Stimulated activated CD4-positive, alpha-beta T cell treated with anti-CD3 and anti-CD28 coated beads, Interleukin-4, amount 100 ng/mL, for 48 hours (primary cell): ENCODE measurements at regions not wholly inside any gene's neighbourhood (a gene's known extent, or its start where the extent isn't known, plus 50 kb on each side); places are given as distances from the start of the nearest gene placed in this dataset.

Experiments used
- DNase-seq, 2 donors: peaks; one replicate each; pipeline ENCODE4 v3.0.0-alpha.2; 2020; ENCODE audit warnings: low read depth in 2 of 2

DNA sequence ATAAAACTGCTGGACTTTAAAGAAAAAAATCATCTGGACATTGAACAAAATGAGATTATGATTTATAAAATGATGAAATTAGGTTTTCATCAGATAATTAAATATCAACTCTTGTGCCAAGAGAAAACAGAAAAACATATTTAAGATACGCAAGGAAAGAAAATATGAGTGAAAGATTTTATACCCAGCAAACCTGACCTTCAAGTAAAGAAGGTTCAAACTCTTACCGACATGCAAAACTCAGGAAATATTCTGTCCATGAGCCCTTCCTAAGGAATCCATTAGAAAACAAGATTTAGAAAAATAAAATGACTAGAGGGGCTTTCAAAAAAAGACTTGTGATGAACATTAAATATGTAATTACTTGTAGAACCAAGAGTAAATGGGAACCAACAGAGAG, 257.2 kb upstream of the ARID1B start:
- no peak for DNase-seq

DNA sequence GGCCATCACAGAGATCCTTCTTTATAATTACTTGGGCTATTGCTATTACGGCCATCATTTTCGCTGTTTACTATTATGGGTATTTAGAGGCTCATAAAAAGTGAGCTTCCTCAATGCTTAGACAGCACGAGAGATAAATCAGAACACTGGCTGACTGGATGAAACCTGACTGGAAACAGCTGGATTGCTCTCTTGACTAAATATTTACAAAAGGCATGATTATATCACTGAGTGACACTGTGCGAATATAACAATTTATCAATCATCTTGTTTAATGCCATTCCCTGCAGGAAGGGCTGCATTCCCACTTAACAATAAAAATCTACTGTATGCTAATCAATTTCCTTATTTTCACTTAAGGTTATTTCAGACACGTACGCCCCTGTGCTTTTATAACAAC, 260.1 kb upstream of the ARID1B start:
- no peak for DNase-seq

DNA sequence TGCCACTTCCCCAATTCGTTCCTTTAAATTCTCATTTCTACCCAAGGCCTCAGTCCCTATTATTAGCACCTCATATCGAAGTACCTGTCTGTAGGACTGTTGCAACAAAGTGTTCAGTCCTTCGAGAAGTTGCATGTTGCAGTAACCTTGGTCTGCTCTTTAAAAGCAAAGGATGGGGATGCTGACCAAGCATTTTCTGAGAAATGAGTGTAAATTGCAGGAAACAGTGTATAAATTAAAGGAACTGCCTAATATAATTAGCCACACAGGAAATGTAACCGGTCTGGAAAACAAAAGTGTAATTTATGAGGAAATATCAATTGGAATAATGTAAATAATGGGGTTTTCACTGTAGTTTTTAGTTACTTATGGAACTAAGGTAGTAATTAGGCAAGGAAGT, 261.9 kb upstream of the ARID1B start:
- DNase-seq: no peak

DNA sequence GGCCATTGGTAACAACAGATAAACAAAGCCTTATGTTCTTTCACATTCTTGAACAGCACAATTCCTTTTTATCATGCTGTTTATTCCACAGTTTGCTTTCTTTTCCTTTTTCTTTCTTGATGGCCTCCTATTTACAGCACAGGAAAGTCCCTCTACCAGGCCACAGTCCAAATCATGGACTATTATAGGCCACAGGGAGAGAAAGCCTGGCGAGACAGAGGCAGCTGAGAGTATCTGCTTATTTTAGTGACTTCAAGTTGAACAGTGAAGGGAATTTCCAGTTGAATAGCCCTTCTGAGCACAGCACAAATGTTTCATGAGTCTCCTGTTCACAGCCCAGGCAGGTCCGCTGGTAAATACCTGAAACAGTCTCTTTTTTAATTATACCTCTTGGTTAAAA, 263.7 kb upstream of the ARID1B start:
- no peak for DNase-seq

DNA sequence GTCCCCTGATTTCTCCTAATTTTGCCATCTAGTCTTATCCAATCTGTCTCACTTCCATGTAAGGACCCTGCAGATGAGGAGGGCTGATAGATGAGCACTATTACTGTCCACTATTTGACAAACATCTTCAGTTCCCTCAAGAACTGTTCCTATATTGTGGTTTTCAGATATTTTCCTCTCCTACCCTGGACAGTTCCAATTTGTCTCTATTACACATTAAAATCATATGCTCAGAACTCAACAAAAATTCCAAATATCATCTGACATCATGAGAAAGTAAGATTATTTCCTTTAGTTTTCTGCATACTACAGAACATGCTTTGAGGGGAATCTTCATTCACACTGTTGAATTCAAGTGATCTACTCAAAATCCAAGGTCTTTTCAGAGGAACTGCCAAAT, 265.6 kb upstream of the ARID1B start:
- no peak for DNase-seq

DNA sequence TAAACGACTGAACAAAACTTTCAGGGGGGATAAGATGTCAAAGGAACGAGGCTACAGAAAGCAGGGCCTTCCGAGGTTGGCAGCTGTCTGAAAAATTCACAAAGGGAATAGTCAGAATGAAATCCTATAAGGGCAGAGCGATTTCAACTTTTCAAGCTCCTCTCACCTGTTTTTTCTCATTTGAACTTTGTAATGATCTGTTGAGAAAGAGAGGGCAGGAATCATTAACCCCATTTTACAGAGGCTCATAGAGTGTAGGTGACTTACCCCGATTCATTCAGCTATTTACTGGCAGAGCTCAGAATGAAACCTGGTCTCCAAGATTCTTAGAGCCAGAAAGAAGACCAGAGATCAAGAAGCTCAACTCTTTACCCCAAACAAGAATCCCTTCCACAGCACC, 266.1 kb upstream of the ARID1B start:
- no peak for DNase-seq

DNA sequence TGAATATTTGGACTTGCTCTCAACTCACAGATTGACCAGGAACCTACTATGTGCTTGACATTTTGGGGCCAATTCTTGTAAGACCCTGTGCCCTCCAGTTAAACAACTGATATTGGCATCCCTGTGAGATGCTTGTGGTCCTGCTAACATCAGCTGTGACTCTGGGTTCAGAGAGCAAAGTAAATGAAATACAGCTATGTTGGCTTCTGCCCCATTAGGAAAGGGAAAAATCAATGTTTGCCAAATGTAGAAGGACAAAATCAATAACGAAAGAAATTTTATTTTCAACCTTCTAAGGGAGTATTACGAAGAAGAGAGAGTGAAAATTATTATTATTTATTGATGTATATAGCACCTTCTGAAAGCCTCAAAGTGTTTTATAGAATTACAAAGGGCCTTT, 266.9 kb upstream of the ARID1B start:
- DNase-seq: no peak

DNA sequence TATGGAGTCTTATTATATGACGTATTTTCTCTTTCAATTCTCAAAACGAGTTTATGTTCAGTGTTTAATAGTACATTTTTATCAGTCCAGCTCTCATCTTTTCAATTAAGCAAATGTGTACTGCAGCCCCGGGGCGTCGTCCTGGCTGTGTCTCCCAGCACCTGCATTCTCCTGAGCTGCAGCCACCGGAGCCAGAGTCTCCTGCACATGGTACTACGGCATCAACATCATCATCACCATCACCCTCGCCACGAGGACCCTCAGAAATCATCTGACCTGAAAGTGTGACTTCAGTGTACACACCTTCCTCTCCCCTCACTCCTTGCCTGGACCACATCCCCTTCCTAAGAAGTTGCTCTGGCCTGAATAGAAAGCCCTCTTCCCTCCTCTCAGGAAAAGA, 267.7 kb upstream of the ARID1B start:
- DNase-seq: no peak

DNA sequence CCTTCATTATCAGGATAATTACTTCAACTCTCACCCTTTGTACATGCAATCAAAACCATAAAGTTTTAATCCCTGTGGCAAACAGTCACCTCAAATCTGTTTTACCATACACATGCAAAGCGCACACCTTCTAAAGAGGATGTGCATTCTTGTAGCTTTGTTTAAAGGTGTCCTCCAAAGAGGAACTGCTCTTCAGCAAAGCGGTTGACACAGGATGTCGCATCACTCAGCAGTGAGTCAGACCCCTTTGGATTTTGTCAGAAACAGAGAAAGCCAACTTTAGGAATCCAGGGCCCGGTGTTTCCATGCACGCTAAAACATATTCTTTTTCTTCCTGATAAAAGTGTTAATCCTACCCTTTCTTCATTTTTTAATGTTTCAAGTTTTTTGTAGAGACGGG, 268.3 kb upstream of the ARID1B start:
- DNase-seq: no peak

DNA sequence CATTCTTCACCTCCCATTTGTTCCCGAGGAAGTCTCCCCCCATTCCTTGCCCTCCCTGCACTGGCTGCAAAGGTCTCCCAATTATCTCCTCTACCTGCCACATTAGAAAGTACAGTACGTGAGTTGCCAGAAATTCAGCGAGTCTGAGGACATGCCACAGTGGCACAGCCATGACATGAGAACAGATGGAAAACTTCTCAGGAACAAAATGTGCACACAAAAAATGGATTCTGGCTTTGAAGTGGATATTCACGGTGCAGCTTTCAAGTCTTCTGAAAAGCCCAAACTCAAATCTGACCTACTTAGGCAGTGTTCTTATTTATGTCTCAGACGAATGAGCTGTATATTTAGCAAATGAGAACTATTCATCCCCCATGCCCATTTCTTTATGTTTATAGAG, 269.1 kb upstream of the ARID1B start:
- DNase-seq: no peak

DNA sequence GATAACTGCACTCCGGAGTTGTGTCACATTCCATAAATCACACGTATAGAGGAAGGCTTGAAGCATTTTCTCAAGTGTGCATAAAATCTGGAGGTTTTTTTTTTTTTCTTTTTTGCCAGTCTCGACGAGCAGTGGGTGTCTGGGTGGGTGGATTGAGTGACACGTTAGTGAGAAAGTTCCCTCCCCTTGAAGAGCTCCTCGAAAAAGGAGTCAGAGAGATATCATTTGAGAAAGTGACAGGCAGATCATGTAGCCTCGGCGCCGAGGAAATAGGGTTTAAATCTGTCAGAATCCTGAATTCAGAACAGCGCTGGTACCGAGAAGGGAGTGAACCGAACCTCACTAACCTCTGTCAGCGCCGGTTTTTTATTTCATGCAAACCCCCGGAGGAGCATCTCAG, 269.5 kb upstream of the ARID1B start:
- DNase-seq: no peak

DNA sequence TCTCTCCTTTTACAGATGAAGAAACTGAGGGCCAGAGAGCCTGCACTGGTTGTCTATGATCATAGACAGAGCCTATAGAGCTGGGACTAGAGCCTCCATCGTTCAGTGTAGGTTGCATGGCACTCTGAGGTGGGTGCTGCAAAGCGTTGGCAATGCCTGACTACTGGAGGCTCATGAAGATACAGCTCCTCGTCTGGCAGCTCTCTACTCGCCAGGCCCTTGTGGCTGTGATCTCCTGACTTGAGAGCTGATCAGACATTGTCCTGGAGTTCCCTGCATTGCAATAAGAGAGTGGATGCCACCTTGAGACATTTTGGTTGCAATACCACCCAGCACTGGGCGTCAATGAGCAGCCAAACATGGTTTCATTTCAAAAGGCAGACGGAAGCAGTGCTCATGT, 270.1 kb upstream of the ARID1B start:
- no peak for DNase-seq

DNA sequence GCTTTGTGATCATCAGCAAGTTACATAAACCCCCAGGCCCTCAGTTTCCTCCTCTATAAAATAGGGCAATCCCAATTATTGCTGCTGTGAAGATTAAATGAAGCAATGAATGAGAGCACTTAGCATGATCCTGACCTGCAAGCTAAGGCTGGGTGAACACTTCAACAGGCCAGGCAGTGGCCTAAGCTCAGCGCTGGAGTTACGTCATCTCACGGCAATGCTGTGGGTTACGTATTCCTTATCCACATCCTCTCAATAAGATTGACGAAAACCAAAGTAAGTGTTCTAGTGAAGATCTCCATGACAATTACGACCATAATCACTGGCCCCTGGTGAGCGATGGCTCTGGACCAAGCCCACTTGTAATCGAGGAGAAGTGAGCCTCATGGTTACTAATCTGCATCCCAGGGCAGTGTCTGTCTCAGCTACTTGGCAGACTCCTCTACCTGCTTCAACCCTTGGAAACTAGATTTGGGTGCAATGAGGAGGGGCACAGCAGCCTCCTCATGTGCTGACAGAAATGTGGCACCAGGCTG, 274.1 kb upstream of the ARID1B start:
- DNase-seq: no peak

DNA sequence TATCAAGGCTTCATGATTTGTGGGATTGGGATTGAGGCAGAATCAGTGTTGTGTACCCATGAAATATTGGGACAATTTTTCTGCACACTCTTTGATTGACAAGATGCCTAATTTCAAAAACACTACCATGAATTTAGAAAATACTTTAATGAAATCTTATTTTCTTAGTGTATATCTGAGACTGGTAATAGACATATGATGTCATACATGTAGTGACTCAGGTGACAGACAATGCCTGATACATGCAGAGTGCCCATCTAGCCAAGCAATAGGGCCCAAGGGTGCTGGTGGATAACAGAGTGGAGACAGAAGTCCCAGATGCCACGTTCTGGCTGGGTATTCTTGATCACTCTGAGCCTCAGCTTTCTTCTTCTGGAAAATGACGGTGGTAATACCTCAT, 279.6 kb upstream of the ARID1B start:
- no peak for DNase-seq

DNA sequence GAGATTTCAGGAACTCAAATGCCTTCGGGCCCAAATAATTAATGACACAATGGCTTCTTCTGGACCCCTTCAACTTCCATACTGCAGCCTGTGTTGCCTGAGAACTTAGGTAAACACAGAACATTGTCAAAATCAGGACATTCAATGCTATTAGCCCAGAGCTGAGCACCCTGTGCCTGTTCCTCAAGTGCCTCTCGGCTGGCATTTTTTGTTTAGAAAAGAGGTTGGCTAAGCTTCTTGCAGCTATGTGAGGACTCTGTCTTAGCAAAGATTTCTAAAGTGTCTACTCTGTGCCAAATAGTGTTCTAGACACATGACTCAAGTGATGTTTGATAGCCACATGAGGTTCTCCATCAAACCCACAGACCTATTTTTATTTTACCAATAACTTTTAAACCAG, 289.3 kb upstream of the ARID1B start:
- no peak for DNase-seq

DNA sequence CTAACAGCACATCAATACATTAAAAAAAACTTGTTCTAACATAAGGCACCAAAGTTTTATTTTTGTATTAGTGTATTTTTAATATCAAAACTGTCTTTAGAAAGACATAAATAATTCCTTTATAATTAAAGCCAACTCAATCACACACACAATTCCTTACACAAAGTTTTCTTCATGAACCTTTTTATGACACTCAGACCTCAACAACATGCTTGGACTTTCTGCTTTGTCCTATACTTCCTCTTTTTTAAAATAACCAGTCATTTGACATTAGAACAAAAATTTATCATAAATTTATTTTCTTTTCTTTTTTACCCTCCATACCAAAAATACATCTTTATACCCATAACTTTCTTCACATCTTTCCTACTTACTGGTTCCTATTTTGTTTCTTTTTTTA, 292.0 kb upstream of the ARID1B start:
- no peak for DNase-seq

DNA sequence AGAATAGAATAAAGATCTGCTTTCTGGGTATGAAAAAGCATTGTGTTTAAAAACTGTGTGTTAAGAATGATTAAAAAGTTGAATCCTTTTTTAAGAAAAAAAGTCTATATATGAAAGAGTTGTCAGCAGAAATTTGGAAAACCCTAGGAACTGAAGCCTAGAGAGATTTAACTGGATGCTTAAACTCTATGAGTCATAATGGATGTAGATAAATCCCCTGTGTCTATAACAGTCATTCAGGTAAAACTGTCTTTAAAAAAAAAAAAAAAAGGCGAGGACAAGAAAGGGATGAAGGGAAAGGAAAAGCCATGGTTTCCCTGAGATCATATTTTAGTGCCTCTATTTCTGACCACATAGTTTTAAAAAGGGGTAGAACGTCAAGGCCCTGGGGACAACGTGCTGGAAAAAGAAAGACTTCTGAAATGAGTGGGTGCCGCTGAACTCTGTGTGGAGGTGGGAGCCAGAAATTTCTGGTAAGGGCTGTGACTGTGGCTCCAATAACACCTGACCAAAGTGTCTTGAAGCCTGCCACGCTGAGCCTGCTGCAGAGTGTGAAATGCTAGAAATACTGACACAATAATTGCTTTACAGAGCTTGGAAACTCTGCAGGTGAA, 302.6 kb upstream of the ARID1B start:
- peak in 1 of 2 donors; percentile 2 for DNase-seq

DNA sequence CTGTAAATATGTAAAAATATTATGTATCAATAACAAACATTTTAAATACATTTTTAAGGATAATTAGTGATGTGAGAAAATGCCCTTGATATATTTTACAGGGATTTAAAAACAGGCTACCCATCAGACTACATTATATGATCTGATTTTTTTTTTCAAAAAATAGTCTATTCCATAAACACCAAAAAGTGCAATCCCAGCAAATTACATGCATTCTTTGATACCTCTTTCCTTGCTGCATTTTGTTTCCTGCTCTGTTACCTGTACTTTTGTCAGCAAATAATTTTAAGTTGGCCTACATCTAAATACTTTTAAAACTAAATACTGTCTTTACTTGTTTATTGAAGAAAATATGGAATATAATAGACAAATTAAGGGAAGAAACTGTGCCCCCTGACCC, 306.2 kb upstream of the ARID1B start:
- DNase-seq: no peak

DNA sequence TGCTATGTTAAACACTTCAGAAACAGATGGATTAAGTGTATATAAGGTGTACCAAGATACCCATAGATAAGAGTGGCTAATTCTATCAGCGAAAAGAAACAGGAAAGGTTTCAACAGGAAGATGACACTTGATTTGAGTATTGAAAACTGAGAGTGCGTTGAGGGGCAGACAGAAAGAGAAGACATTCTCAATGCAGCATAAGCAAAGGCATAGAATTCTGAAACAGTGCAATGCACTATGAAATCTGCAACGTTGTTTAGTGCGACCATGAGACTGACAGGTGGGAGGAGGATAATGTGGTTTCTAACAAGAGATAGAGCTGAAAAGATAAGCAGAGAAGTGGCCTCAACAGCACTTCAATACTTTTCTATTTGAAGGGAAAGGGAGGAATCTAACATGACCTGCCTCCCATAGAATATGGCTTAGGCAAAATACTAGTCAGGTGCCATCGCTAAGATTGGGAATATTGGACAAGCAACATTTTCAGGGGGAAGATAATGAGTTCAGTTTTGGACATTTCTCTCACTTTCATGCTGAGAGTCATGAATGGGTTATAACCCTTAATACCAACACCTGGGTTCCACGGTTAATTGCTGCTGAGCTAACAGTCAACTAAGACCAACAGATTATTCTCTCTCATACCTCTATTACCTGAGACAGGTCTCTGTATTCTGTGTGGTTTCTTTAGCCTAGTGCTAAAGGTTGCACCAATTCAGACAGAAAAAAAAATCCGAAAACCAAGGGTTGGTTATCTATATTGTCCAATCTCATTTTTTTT, 312.9 kb upstream of the ARID1B start:
- no peak for DNase-seq

DNA sequence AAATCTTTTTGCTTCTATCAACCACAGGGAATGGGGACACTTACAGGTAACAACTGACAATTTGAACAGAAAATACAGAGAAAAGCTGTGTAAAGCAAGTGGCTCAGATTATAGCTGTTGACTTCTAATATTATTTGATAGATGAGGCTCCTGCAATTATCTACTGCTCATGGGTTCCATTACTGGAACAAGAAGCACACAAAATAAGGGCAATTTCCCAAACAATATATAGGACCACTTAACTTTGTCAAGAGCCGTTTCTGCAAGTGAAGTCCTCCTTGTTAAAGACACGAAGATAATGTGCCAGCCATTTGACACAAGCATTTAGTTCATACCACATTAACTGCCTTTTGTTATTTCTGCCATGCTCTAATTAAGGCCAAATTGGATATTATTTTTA, 315.5 kb upstream of the ARID1B start:
- DNase-seq: no peak

DNA sequence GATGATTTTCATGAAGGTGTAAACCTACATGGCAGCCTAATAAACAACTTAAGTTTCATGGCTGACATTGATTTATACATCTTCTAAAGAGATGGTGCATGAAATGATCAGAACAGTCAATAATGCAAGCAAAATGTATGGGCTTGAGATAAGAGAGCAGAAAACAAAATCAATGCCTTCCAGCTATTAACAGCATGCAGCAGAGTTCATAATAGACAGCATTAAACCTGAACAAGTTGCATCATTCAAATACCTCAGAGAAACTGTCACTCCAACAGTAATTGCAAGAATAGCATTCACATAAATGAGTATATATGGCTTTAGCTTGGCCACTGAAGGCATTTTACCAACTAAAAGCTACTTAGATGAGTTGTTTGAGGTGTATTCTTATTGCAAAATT, 319.6 kb upstream of the ARID1B start:
- no peak for DNase-seq

DNA sequence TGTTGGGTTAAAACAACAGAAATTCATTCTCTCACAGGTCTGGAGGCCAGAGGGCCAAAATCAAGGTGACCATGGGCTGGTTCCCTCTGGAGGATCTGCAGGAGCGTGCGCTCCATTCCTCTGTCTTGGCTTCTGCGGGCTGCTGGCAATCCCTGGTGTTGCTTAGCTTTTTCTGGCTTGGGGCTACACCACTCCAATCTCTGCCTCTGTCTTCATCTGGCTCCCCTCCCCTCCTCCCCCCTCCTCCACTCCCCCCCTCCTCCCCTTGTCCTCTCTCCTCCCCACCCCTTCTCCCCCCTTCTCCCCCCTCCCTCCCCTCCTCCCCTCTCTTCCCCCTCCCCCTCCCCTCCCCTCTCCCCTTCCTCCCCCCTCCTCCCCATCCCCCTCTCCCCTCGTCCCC, 321.3 kb upstream of the ARID1B start:
- DNase-seq: no peak

DNA sequence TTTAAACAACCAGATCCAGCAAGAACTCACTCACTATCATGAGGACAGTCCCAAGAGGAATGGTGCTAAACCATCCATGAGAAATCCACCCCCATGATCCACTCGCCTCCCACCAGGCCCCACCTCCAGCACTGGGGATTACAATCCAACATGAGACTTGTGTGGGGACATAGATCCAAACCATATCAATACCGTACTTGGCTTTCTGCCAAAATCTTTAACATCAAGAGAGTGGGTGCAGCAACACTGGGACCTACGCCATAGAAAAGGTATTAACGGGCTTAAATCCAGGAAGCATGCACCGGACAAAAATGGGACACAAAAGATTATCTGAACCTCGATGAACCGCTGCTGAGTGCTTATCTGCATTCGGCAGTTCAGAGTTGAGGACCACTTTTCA, 322.3 kb upstream of the ARID1B start:
- no peak for DNase-seq

DNA sequence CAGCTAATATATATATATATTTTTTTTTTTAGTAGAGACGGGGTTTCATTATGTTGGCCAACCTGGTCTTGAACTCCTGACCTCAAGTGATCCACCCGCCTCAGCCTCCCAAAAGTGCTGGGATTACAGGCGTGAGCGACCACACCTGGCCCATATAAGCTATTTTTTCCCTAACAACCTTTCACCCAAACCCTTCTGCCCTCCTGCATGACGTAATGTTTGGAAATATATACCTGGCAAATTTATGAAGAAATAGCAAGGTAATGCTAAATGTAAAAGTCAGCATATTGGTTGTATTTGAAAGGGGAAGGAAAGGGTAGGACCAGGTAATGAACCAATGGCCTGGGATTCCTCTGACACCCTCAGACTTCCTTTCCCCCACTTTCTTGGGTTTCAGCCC, 325.5 kb upstream of the ARID1B start:
- no peak for DNase-seq
